K562 (cell line): ENCODE measurements at regions not wholly inside any gene's neighbourhood (a gene's known extent, or its start where the extent isn't known, plus 50 kb on each side); places are given as distances from the start of the nearest gene placed in this dataset.

Experiments used
- ATAC-seq: fragments of 200-7000 bp; cut with Tn5 transposase; 3 replicates; pipeline ENCODE4 v1.9.1; 2020; ENCODE audit warnings: moderate library complexity
- BruUV-seq: library from RNA; stranded (reverse); fragments of 400-500 nt; replicated peaks from 2 replicates; lab custom pipeline; 2021; lab: Mats Ljungman, UMichigan
- CTCF ChIA-PET: fragments of 300-600 bp; formaldehyde crosslinking; extraction: SDS; loops from one replicate; lab custom pipeline; 2021; ENCODE audit warnings: low intra/inter-chr PET ratio; lab: Yijun Ruan, JAX
- POLR2A ChIA-PET: fragments of 300-600, 350-650 bp; sonication (Branson Sonifier 250); formaldehyde crosslinking; extraction: SDS; loops from one replicate; lab custom pipeline; 2021; ENCODE audit warnings: antibody characterized with exemption, inconsistent platforms; lab: Yijun Ruan, JAX
- DNase-seq, 4 experiments: peaks; one replicate each; pipeline versions ENCODE4 v3.0.0 to v3.0.0-alpha.2; 2011 to 2018; ENCODE audit warnings: low spot score in 3 of 4, mixed read lengths in 3 of 4; ENCODE audit errors: extremely low read depth in 1 of 4
- FAIRE-seq: peaks from 2 replicates; lab custom pipeline; 2011; peaks lifted over from hg19 to GRCh38; lab: Jason Lieb, UNC
- H2AFZ ChIP-seq: 2 replicates; pipeline ENCODE4 v1.6.0; 2011; ENCODE audit warnings: low read depth, low read length, control low read depth, inconsistent platforms
- H3K27ac ChIP-seq: fragments of 200-600 bp; 3 replicates; pipeline ENCODE4 v1.8.0; 2011; ENCODE audit warnings: low read depth, mild to moderate bottlenecking, control low read depth, inconsistent platforms, low read length, moderate library complexity, mixed read lengths; ENCODE audit errors: extremely low read depth
- H3K27me3 ChIP-seq, 2 experiments: fragments of 300-600 bp in 1 of 2; 2 replicates in 1 of 2; 3 replicates in 1 of 2; pipeline versions ENCODE4 v1.6.0 to v1.8.0; 2011; ENCODE audit warnings: inconsistent platforms in 2 of 2, low read length in 2 of 2, mild to moderate bottlenecking in 1 of 2, mixed read lengths in 1 of 2, moderate library complexity in 1 of 2; ENCODE audit not compliant: control insufficient read depth in 2 of 2, insufficient read depth in 2 of 2
- H3K36me3 ChIP-seq: fragments of 300-600 bp; 3 replicates; pipeline ENCODE4 v1.8.0; 2011; ENCODE audit warnings: mild to moderate bottlenecking, low read length, inconsistent platforms; ENCODE audit not compliant: control insufficient read depth, insufficient read depth
- H3K4me1 ChIP-seq, 2 experiments: fragments of 200-600 bp in 1 of 2; replicated peaks in 1 of 2; 2 replicates in 1 of 2; 3 replicates in 1 of 2; pipeline versions ENCODE4 v1.5.1 to v1.8.0; 2011; ENCODE audit warnings: inconsistent platforms in 2 of 2, low read length in 2 of 2, mild to moderate bottlenecking in 1 of 2, mixed read lengths in 1 of 2, moderate library complexity in 1 of 2; ENCODE audit not compliant: control insufficient read depth in 2 of 2, insufficient read depth in 2 of 2
- H3K4me2 ChIP-seq: 2 replicates; pipeline ENCODE4 v1.6.1; 2011; ENCODE audit warnings: low read length, control low read depth, inconsistent platforms, mixed read lengths; ENCODE audit not compliant: insufficient read depth
- H3K4me3 ChIP-seq: fragments of 200-600 bp; sonication (generic), shearing (Covaris generic); 2 replicates; pipeline ENCODE4 v1.5.1; 2016; ENCODE audit warnings: control low read depth, inconsistent platforms
- H3K79me2 ChIP-seq: fragments of 200-600 bp; 3 replicates; pipeline ENCODE4 v1.8.0; 2011; ENCODE audit warnings: low read length, inconsistent platforms; ENCODE audit not compliant: control insufficient read depth, insufficient read depth
- H3K9ac ChIP-seq, 2 experiments: 2 replicates each; pipeline versions ENCODE4 v1.6.0 to v1.6.1; 2011; ENCODE audit warnings: low read depth in 2 of 2, low read length in 2 of 2, control low read depth in 1 of 2, inconsistent platforms in 1 of 2, mild to moderate bottlenecking in 1 of 2, mixed read lengths in 1 of 2; ENCODE audit not compliant: insufficient read depth in 1 of 2
- H3K9me1 ChIP-seq: one replicate; pipeline ENCODE4 v1.6.0; 2011; ENCODE audit warnings: inconsistent platforms, mild to moderate bottlenecking, low read length, moderate library complexity; ENCODE audit not compliant: control insufficient read depth, insufficient read depth
- H3K9me3 ChIP-seq: replicated peaks from 2 replicates; pipeline ENCODE4 v1.5.1; 2011; ENCODE audit warnings: low read depth, low read length, inconsistent platforms; ENCODE audit not compliant: control insufficient read depth, insufficient read depth
- H4K20me1 ChIP-seq: replicated peaks from 2 replicates; pipeline ENCODE4 v1.6.1; 2011; ENCODE audit warnings: low read length, inconsistent platforms, mixed read lengths; ENCODE audit not compliant: control insufficient read depth, insufficient read depth
- CCAR2 ChIP-seq: fragments of 200-400 bp; formaldehyde crosslinking; IDR thresholded peaks from 2 replicates; pipeline ENCODE4 v1.6.1; 2017; ENCODE audit warnings: mild to moderate bottlenecking, low read depth, low read length
- CEBPZ ChIP-seq: fragments of 150-350 bp; IDR thresholded peaks from 2 replicates; pipeline ENCODE4 v1.6.1; 2014; ENCODE audit warnings: low read depth, mild to moderate bottlenecking, low read length, borderline replicate concordance
- CTCFL ChIP-seq: IDR thresholded peaks from 2 replicates; pipeline ENCODE4 v1.6.1; 2011; ENCODE audit warnings: borderline replicate concordance, low read depth, mild to moderate bottlenecking, moderate library complexity, low read length; ENCODE audit not compliant: insufficient read depth, poor library complexity, severe bottlenecking
- HDAC2 ChIP-seq: fragments of 450-650 bp; IDR thresholded peaks from 2 replicates; pipeline ENCODE4 v1.6.1; 2016; ENCODE audit warnings: mild to moderate bottlenecking
- KHSRP ChIP-seq: fragments of 450-650 bp; IDR thresholded peaks from 2 replicates; pipeline ENCODE4 v1.6.1; 2017
- KLF1 ChIP-seq: fragments of 450-650 bp; IDR thresholded peaks from 2 replicates; pipeline ENCODE4 v1.6.1; 2016; ENCODE audit warnings: missing genetic modification characterization, missing compliant biosample characterization
- MAX ChIP-seq: sonication (generic); formaldehyde crosslinking; IDR thresholded peaks from 2 replicates; pipeline ENCODE4 v1.9.0; 2022; ENCODE audit warnings: mild to moderate bottlenecking, missing genetic modification reagents
- RCOR1 ChIP-seq, 2 experiments: IDR thresholded peaks; 2 replicates each; pipeline ENCODE4 v1.6.1; 2012; ENCODE audit warnings: low read depth in 2 of 2, low read length in 2 of 2, borderline replicate concordance in 1 of 2, improper control_type of control experiment in 1 of 2
- SAP30 ChIP-seq: fragments of 200-600 bp; sonication (generic); IDR thresholded peaks from 2 replicates; pipeline ENCODE4 v1.6.1; 2012; ENCODE audit warnings: borderline replicate concordance, low read depth, mild to moderate bottlenecking, moderate library complexity, low read length, control low read depth, inconsistent platforms; ENCODE audit not compliant: insufficient read depth, poor library complexity, severe bottlenecking
- ZC3H4 ChIP-seq: sonication (generic); formaldehyde crosslinking; IDR thresholded peaks from 2 replicates; pipeline ENCODE4 v1.9.0; 2021; ENCODE audit warnings: missing genetic modification reagents, borderline replicate concordance
- ZNF696 ChIP-seq: fragments of 250-450 bp; sonication (Bioruptor Pico); conservative IDR thresholded peaks from 2 replicates; pipeline ENCODE4 v1.4.0; 2020; ENCODE audit warnings: mild to moderate bottlenecking, moderate library complexity
- ZNF766 ChIP-seq: fragments of 200-800 bp; sonication (Bioruptor generic); conservative IDR thresholded peaks from 2 replicates; pipeline ENCODE4 v1.6.1; 2016; ENCODE audit warnings: missing genetic modification characterization, missing compliant biosample characterization
- WGBS: fragments of 100-300 bp; shearing (Covaris generic); methylation state at CpG from one replicate; pipeline ENCODE4 v1.1.6; 2016; ENCODE audit warnings: low coverage, mixed read lengths; ENCODE audit not compliant: insufficient coverage; ENCODE audit errors: missing lambda C conversion rate; 5-methylcytosine and 5-hydroxymethylcytosine counted together
- in situ Hi-C: fragments of 300-500 bp; cut with MboI; formaldehyde crosslinking; loops from 4 replicates; pipeline ENCODE4 v1.15.0; 2018; ENCODE audit warnings: inconsistent platforms, mixed read lengths
- intact Hi-C: fragments of 100-400 bp; cut with micrococcal nuclease; formaldehyde crosslinking; loops from 2 replicates; pipeline ENCODE4 v1.14.2; 2022

GRCh38 chr11:37248145-37248544 lies 650.1 kb upstream of the RAG2 start:
- no peak overlapping the region for H2AFZ ChIP-seq

More at GRCh38 chr11:37248145-37248544, 650.1 kb upstream of the RAG2 start:
- Histone ChIP-seq H3K36me3 (no peaks in the 10 kb centered on the region), H3K9me3 (no peaks in the 10 kb centered on the region), H3K9me1 (no peaks in the 10 kb centered on the region), H3K27ac (no peak overlapping the region), H3K27me3 (no peaks in the 10 kb centered on the region), H3K79me2 (no peaks in the 10 kb centered on the region), H3K4me1 (no peaks in the 10 kb centered on the region), H3K9ac (no peak overlapping the region), H3K4me2 (no peak overlapping the region), H4K20me1 (no peaks in the 10 kb centered on the region), H3K4me3 (no peak overlapping the region)
- intact Hi-C loops (no loop called here), in situ Hi-C loops (no loop called here)
- DNase-seq (no peak), FAIRE-seq (no peak), ATAC-seq (no peak)
- POLR2A ChIA-PET = no interaction called here
- CTCF ChIA-PET = no interaction called here
- WGBS = 0% methylated on average over 2 of the region's 2 CpGs
- no TSS peak for BruUV-seq
- TF ChIP-seq ZC3H4 = no peak
- no peak for TF ChIP-seq ZNF696 (CRISPR knock-in tag)
- TF ChIP-seq SAP30 = no peak
- TF ChIP-seq CCAR2 = no peak
- TF ChIP-seq CEBPZ = no peak
- no peak for TF ChIP-seq RCOR1 (IDR thresholded peaks at IDR 0.05; ENCODE audit: borderline replicate concordance in 1 of 2, low read depth in 2 of 2, low read length in 2 of 2)
- no peak for TF ChIP-seq CTCFL
- TF ChIP-seq HDAC2 = no peak
- no peak for TF ChIP-seq MAX (CRISPR knock-in tag)
- TF ChIP-seq ZNF766 (CRISPR knock-in tag) = no peak
- no peak for TF ChIP-seq KLF1
- TF ChIP-seq KHSRP = no peak
